RPMI7951 (cell line): ENCODE measurements at regions not wholly inside any gene's neighbourhood (a gene's known extent, or its start where the extent isn't known, plus 50 kb on each side); places are given as distances from the start of the nearest gene placed in this dataset.
A peak's percentile ranks its signal among the peaks of the same experiment; 100 is the strongest.
"Not testable (repeated sequence)": the region's sequence is repeated elsewhere in the genome, so short reads cannot be mapped to it uniquely, and the experiment has no call there.

ENCODE experiments used
- DNase-seq: peaks from one replicate; pipeline ENCODE4 v3.0.0-alpha.2; 2012; ENCODE audit warnings: low read depth

GRCh38 chr2:167592441-167592840, 655.0 kb downstream of the STK39 start:
- DNase-seq, result peak; percentile 23

GRCh38 chr2:167582619-167583018, 664.8 kb downstream of the STK39 start:
- no peak for DNase-seq

GRCh38 chr2:167581961-167582574, 665.3 kb downstream of the STK39 start:
- DNase-seq, result peak; percentile 36

GRCh38 chr2:167579826-167580225, 667.6 kb downstream of the STK39 start:
- no peak for DNase-seq

GRCh38 chr2:167575276-167575675, 672.1 kb downstream of the STK39 start:
- no peak for DNase-seq

- DNase-seq, result no peak
Observed at GRCh38 chr2:167572883-167573619, 674.3 kb downstream of the STK39 start.

- DNase-seq, result no peak
Observed at GRCh38 chr2:167570370-167570769, 677.0 kb downstream of the STK39 start.

- DNase-seq, result not testable (repeated sequence)
Observed at GRCh38 chr2:167563885-167564619, 675.8 kb downstream of the XIRP2 start.

GRCh38 chr2:167558272-167558991, 670.2 kb downstream of the XIRP2 start:
- DNase-seq, result not testable (repeated sequence)

GRCh38 chr2:167555098-167555720, 666.9 kb downstream of the XIRP2 start:
- peak; percentile 10 for DNase-seq

GRCh38 chr2:167553635-167554034, 665.4 kb downstream of the XIRP2 start:
- DNase-seq, result no peak

- peak; percentile 15 for DNase-seq
Observed at GRCh38 chr2:167551416-167551815, 663.1 kb downstream of the XIRP2 start.

- DNase-seq, result no peak
Observed at GRCh38 chr2:167550448-167550847, 662.2 kb downstream of the XIRP2 start.

GRCh38 chr2:167548396-167548795, 660.1 kb downstream of the XIRP2 start:
- DNase-seq, result no peak

GRCh38 chr2:167544602-167545001, 656.3 kb downstream of the XIRP2 start:
- peak; percentile 5 for DNase-seq

GRCh38 chr2:167543721-167544120, 655.4 kb downstream of the XIRP2 start:
- DNase-seq, result no peak

- no peak for DNase-seq
Observed at GRCh38 chr2:167537743-167538142, 649.5 kb downstream of the XIRP2 start.

- DNase-seq, result no peak
Observed at GRCh38 chr2:167534443-167534842, 646.2 kb downstream of the XIRP2 start.

GRCh38 chr2:167524786-167525185, 636.5 kb downstream of the XIRP2 start:
- no peak for DNase-seq

- DNase-seq, result no peak
Observed at GRCh38 chr2:167510071-167510759, 621.9 kb downstream of the XIRP2 start.

- DNase-seq, result no peak
Observed at GRCh38 chr2:167509586-167509985, 621.3 kb downstream of the XIRP2 start.
